Tibial nerve (tissue), 4 donors: ENCODE measurements at regions not wholly inside any gene's neighbourhood (a gene's known extent, or its start where the extent isn't known, plus 50 kb on each side); places are given as distances from the start of the nearest gene placed in this dataset.

Experiments
- CTCF ChIP-seq, 5 experiments: fragments of 200-600 bp in 3 of 5; fragments of 450-650 bp in 2 of 5; sonication (generic) in 3 of 5; IDR thresholded peaks; one replicate each; pipeline ENCODE4 v1.5.1; 2016 to 2019; ENCODE audit warnings: antibody characterized with exemption in 5 of 5, mild to moderate bottlenecking in 3 of 5, moderate library complexity in 2 of 5
- EP300 ChIP-seq, 2 donors: sonication (generic); formaldehyde crosslinking; IDR thresholded peaks; one replicate each; pipeline ENCODE4 v1.6.1; 2017; ENCODE audit warnings: antibody characterized with exemption in 2 of 2, mild to moderate bottlenecking in 1 of 2

DNA sequence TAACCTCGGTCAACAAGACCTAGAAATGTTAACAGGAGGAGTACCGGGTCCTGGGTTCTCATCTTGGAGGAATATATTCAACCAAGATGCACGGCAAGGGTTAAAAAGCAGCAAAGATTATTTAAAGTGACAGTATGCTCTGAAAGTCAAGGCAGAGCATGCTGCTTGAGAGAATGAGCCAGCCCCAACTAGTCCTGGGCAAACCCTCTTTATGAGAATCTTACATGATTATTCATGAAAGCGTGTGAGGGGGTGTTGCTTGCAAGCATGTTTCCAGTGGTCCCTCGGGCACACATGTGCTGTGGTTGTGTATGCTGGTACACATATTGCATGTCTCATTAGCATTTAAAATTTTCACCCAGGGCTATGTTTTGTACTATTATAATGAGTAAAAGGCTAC lies 1445.6 kb downstream of the SI start:
- TF ChIP-seq EP300 (IDR thresholded peaks at IDR 0.05) (no peak), CTCF (IDR thresholded peaks at IDR 0.05) (no peak)
